GM12892 (cell line): ENCODE measurements at regions not wholly inside any gene's neighbourhood (a gene's known extent, or its start where the extent isn't known, plus 50 kb on each side); places are given as distances from the start of the nearest gene placed in this dataset.

ENCODE experiments used
- POLR2A ChIP-seq: IDR thresholded peaks from 2 replicates; pipeline ENCODE4 v1.6.1; 2011; ENCODE audit warnings: low read depth, low read length, control low read depth
- POLR2AphosphoS5 ChIP-seq: IDR thresholded peaks from 2 replicates; pipeline ENCODE4 v1.6.1; 2011; ENCODE audit warnings: low read depth, low read length, control low read depth
- TAF1 ChIP-seq: IDR thresholded peaks from 2 replicates; pipeline ENCODE4 v1.6.1; 2011; ENCODE audit warnings: low read depth, mild to moderate bottlenecking, control low read depth, low read length, borderline replicate concordance

GRCh38 chr9:129230302-129230701 is 52.2 kb upstream of the IER5L start:
- no peak for TF ChIP-seq POLR2AphosphoS5
- no peak for TF ChIP-seq TAF1
- TF ChIP-seq POLR2A = no peak
